DND-41 (cell line): ENCODE measurements at regions not wholly inside any gene's neighbourhood (a gene's known extent, or its start where the extent isn't known, plus 50 kb on each side); places are given as distances from the start of the nearest gene placed in this dataset.

Experiments
- CTCF ChIP-seq: IDR thresholded peaks from 2 replicates; pipeline ENCODE4 v1.5.1; 2012; ENCODE audit warnings: borderline replicate concordance, low read length, moderate library complexity, mild to moderate bottlenecking; ENCODE audit not compliant: poor library complexity, severe bottlenecking; ENCODE audit errors: extremely low read depth
- EZH2 ChIP-seq: IDR thresholded peaks from 3 replicates; pipeline ENCODE4 v1.6.1; 2012; ENCODE audit warnings: borderline replicate concordance, low read depth, mild to moderate bottlenecking, moderate library complexity, low read length, inconsistent platforms; ENCODE audit not compliant: severe bottlenecking

GRCh38 chr20:11409561-11409960 lies 508.1 kb upstream of the BTBD3 start:
- no peak for TF ChIP-seq CTCF
- no peak for TF ChIP-seq EZH2
